ENCODE measurements at regions not wholly inside any gene's neighbourhood (a gene's known extent, or its start where the extent isn't known, plus 50 kb on each side); places are given as distances from the start of the nearest gene placed in this dataset.
A peak's percentile ranks its signal among the peaks of the same experiment; 100 is the strongest.

GRCh38 chr9:36764364-36765076 is 191.8 kb downstream of the MELK start:
- Histone ChIP-seq H4K20me1 (ENCODE audit: insufficient read depth) (no peaks in the 10 kb centered on the region), H3K9me3 (ENCODE audit: low read depth) (no peaks in the 10 kb centered on the region), H3K27me3 (replicated peaks; ENCODE audit: insufficient read depth) (peaks cover 18% of the 10 kb centered on the region), H3K4me3 (no peak overlapping the region), H3K9ac (no peak overlapping the region), H3K36me3 (ENCODE audit: low read depth) (no peaks in the 10 kb centered on the region), H3K4me2 (ENCODE audit: unreplicated experiment) (no peak overlapping the region), H3K27ac (no peak overlapping the region), H3K79me2 (ENCODE audit: insufficient read depth) (no peaks in the 10 kb centered on the region), H3K9me2 (ENCODE audit: insufficient read depth) (no peaks in the 10 kb centered on the region), H2AFZ (no peak overlapping the region), H3F3A (ENCODE audit: insufficient read depth) (no peaks in the 10 kb centered on the region), H3K4me1 (ENCODE audit: insufficient read depth) (no peaks in the 10 kb centered on the region)
- DNase-seq = no peak
- TF ChIP-seq EZH2phosphoT487 (IDR thresholded peaks at IDR 0.05; ENCODE audit: insufficient read depth, low read depth) (no peak), EZH2 (IDR thresholded peaks at IDR 0.05; ENCODE audit: insufficient read depth, poor library complexity, severe bottlenecking) (no peak)
- in situ Hi-C loops (cut with MboI) = no loop called here
- WGBS, 2 experiments (ENCODE audit: low coverage in 1 of 2, low lambda C conversion rate in 2 of 2, missing lambda C conversion rate in 2 of 2) = 73 to 82% methylated on average over 8 to 14 of the region's 14 CpGs

DNA sequence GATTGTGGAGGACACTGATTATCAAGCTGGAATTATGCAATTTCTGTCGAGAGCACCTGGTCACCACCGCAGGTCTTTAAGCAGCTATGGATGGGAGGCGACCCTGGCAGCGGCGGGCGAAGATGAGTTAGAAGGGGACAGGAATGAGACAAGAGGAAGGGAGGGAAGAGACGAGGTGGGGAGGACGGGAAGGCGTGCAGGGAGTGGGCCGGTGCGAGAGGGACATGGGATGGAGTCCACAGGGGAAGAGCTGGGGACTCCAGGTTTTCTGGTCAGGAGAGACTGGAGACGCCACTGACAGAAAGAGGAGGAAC is 192.3 kb downstream of the MELK start:
- in situ Hi-C loops (cut with MboI) = no loop called here

GRCh38 chr9:36765468-36766341 is 193.0 kb downstream of the MELK start:
- Histone ChIP-seq H3K4me2 (ENCODE audit: unreplicated experiment) (no peak overlapping the region), H3K9ac (no peak overlapping the region), H2AFZ (peak overlapping the region; percentile 77), H3K79me2 (ENCODE audit: insufficient read depth) (no peaks in the 10 kb centered on the region), H3K4me1 (ENCODE audit: insufficient read depth) (no peaks in the 10 kb centered on the region), H3K36me3 (ENCODE audit: low read depth) (no peaks in the 10 kb centered on the region), H3K9me3 (ENCODE audit: low read depth) (no peaks in the 10 kb centered on the region), H3K27me3 (replicated peaks; ENCODE audit: insufficient read depth) (peaks cover 22% of the 10 kb centered on the region), H3K4me3 (peak overlapping the region; percentile 26), H3F3A (ENCODE audit: insufficient read depth) (no peaks in the 10 kb centered on the region), H3K9me2 (ENCODE audit: insufficient read depth) (no peaks in the 10 kb centered on the region), H4K20me1 (ENCODE audit: insufficient read depth) (no peaks in the 10 kb centered on the region), H3K27ac (no peak overlapping the region)
- in situ Hi-C loops (cut with MboI) = no loop called here
- peak; percentile 41 for DNase-seq
- 17 to 19% methylated on average over 37 of the region's 37 CpGs for WGBS, 2 experiments (ENCODE audit: low coverage in 1 of 2, low lambda C conversion rate in 2 of 2, missing lambda C conversion rate in 2 of 2)
- TF ChIP-seq EZH2 (IDR thresholded peaks at IDR 0.05; ENCODE audit: insufficient read depth, poor library complexity, severe bottlenecking) (no peak), EZH2phosphoT487 (IDR thresholded peaks at IDR 0.05; ENCODE audit: insufficient read depth, low read depth) (no peak)

More for the DNA sequence above, 192.3 kb downstream of the MELK start:
- Histone ChIP-seq H3K4me2 (ENCODE audit: unreplicated experiment) (no peak overlapping the region), H3K79me2 (ENCODE audit: insufficient read depth) (no peaks in the 10 kb centered on the region), H3F3A (ENCODE audit: insufficient read depth) (no peaks in the 10 kb centered on the region), H3K27me3 (replicated peaks; ENCODE audit: insufficient read depth) (peaks cover 23% of the 10 kb centered on the region), H3K4me1 (ENCODE audit: insufficient read depth) (no peaks in the 10 kb centered on the region), H3K9me2 (ENCODE audit: insufficient read depth) (no peaks in the 10 kb centered on the region), H3K4me3 (no peak overlapping the region), H3K27ac (no peak overlapping the region), H3K9ac (no peak overlapping the region), H4K20me1 (ENCODE audit: insufficient read depth) (no peaks in the 10 kb centered on the region), H2AFZ (no peak overlapping the region), H3K9me3 (ENCODE audit: low read depth) (no peaks in the 10 kb centered on the region), H3K36me3 (ENCODE audit: low read depth) (no peaks in the 10 kb centered on the region)
- TF ChIP-seq EZH2phosphoT487 (IDR thresholded peaks at IDR 0.05; ENCODE audit: insufficient read depth, low read depth) (no peak), EZH2 (IDR thresholded peaks at IDR 0.05; ENCODE audit: insufficient read depth, poor library complexity, severe bottlenecking) (no peak)
- 72 to 80% methylated on average over 11 to 12 of the region's 12 CpGs for WGBS, 2 experiments (ENCODE audit: low coverage in 1 of 2, low lambda C conversion rate in 2 of 2, missing lambda C conversion rate in 2 of 2)
- no peak for DNase-seq

GRCh38 chr9:36768677-36769076 is 196.0 kb downstream of the MELK start:
- Histone ChIP-seq H3K4me3 (no peak overlapping the region), H3K4me1 (ENCODE audit: insufficient read depth) (no peaks in the 10 kb centered on the region), H3F3A (ENCODE audit: insufficient read depth) (no peaks in the 10 kb centered on the region), H3K9ac (no peak overlapping the region), H3K9me2 (ENCODE audit: insufficient read depth) (no peaks in the 10 kb centered on the region), H3K27me3 (replicated peaks; ENCODE audit: insufficient read depth) (peaks cover 28% of the 10 kb centered on the region), H3K9me3 (ENCODE audit: low read depth) (no peaks in the 10 kb centered on the region), H4K20me1 (ENCODE audit: insufficient read depth) (no peaks in the 10 kb centered on the region), H2AFZ (no peak overlapping the region), H3K36me3 (ENCODE audit: low read depth) (no peaks in the 10 kb centered on the region), H3K27ac (no peak overlapping the region), H3K4me2 (ENCODE audit: unreplicated experiment) (no peak overlapping the region), H3K79me2 (ENCODE audit: insufficient read depth) (no peaks in the 10 kb centered on the region)
- 51 to 57% methylated on average over 3 of the region's 3 CpGs for WGBS, 2 experiments (ENCODE audit: low coverage in 1 of 2, low lambda C conversion rate in 2 of 2, missing lambda C conversion rate in 2 of 2)
- TF ChIP-seq EZH2phosphoT487 (IDR thresholded peaks at IDR 0.05; ENCODE audit: insufficient read depth, low read depth) (no peak), EZH2 (IDR thresholded peaks at IDR 0.05; ENCODE audit: insufficient read depth, poor library complexity, severe bottlenecking) (no peak)
- in situ Hi-C loops (cut with MboI) = no loop called here
- no peak for DNase-seq
